ENCODE measurements at regions not wholly inside any gene's neighbourhood (a gene's known extent, or its start where the extent isn't known, plus 50 kb on each side); places are given as distances from the start of the nearest gene placed in this dataset.

DNA sequence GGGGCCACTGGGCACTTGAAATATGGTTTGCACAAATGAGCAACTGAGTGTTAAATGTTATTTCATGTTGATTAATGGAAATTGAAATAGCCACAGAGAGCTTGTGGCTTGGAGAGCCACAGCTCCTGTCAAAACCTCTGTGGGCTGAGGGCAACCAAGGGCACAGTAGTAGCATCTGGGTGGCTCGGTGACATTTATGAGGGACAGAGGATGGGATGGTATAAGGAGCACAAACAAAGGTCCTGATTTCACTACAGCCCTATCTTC, 215.9 kb downstream of the SOX9 start:
- H3K79me2 ChIP-seq (ENCODE audit: control insufficient read depth, insufficient read depth, low read length): no peaks in the 10 kb centered on the region
- H3K36me3 ChIP-seq (ENCODE audit: control insufficient read depth in 2 of 2, extremely low read depth in 1 of 2, insufficient read depth in 2 of 2, low read length in 2 of 2): no peaks in the 10 kb centered on the region
- no peaks in the 10 kb centered on the region for H3K9me1 ChIP-seq (replicated peaks; ENCODE audit: control insufficient read depth, extremely low read depth, insufficient read depth, low read length)
- no TSS peak for BruUV-seq (replicated peaks)
- no peak overlapping the region for H3K4me2 ChIP-seq (ENCODE audit: insufficient read depth, low read length)
- intact Hi-C loops (cut with micrococcal nuclease) (loop anchor here (5.0 to 10.0 kb wide), 2 partner anchors 56 to 1702 kb away; no protein-coding TSS in a partner anchor), dilution Hi-C loops (cut with MboI; ENCODE audit: extremely low pct_ligation_motif_present, low sequenced_read_pairs) (no loop called here)
- DNase-seq (ENCODE audit: low read depth, low spot score) (no peak), FAIRE-seq (no peak)
- no peak overlapping the region for H3K27ac ChIP-seq (ENCODE audit: insufficient read depth, low read depth, low read length)
- POLR2A ChIA-PET: no interaction called here
- H3K27me3 ChIP-seq (ENCODE audit: control insufficient read depth in 2 of 2, insufficient read depth in 2 of 2, low read length in 2 of 2): peaks cover 7 to 38% of the 10 kb centered on the region in 2 experiments
- CTCF ChIA-PET: no interaction called here
- no peak overlapping the region for H3K9ac ChIP-seq (replicated peaks; ENCODE audit: extremely low read depth, insufficient read depth, low read length)
- H3K9me3 ChIP-seq (replicated peaks; ENCODE audit: control insufficient read depth, insufficient read depth, low read length): no peaks in the 10 kb centered on the region
- no peaks in the 10 kb centered on the region for H4K20me1 ChIP-seq (replicated peaks; ENCODE audit: control insufficient read depth, extremely low read depth, insufficient read depth, low read length)
- H3K4me3 ChIP-seq (replicated peaks in 1 of 3; ENCODE audit: insufficient read depth in 1 of 3, low read depth in 1 of 3, low read length in 3 of 3): no peak overlapping the region
- no peak overlapping the region for H2AFZ ChIP-seq (ENCODE audit: low read depth, low read length)
- TF ChIP-seq JUN (IDR thresholded peaks at IDR 0.05; ENCODE audit: borderline replicate concordance, insufficient read depth, insufficient read length, low read depth): no peak
- TF ChIP-seq, protein P1, sequence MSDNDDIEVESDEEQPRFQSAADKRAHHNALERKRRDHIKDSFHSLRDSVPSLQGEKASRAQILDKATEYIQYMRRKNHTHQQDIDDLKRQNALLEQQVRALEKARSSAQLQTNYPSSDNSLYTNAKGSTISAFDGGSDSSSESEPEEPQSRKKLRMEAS (IDR thresholded peaks at IDR 0.05; ENCODE audit: insufficient read depth, insufficient read length): no peak
- TF ChIP-seq MYC (IDR thresholded peaks at IDR 0.05; ENCODE audit: low read depth, low read length): no peak
- TF ChIP-seq POLR2AphosphoS5 (IDR thresholded peaks at IDR 0.05; ENCODE audit: insufficient read depth, low read depth, low read length): no peak
- TF ChIP-seq GATA2 (IDR thresholded peaks at IDR 0.05; ENCODE audit: insufficient read depth, insufficient read length, low read depth, low read length): no peak
- no peak for TF ChIP-seq POLR2A (IDR thresholded peaks at IDR 0.05; ENCODE audit: low read depth, low read length)
- TF ChIP-seq, protein P2, sequence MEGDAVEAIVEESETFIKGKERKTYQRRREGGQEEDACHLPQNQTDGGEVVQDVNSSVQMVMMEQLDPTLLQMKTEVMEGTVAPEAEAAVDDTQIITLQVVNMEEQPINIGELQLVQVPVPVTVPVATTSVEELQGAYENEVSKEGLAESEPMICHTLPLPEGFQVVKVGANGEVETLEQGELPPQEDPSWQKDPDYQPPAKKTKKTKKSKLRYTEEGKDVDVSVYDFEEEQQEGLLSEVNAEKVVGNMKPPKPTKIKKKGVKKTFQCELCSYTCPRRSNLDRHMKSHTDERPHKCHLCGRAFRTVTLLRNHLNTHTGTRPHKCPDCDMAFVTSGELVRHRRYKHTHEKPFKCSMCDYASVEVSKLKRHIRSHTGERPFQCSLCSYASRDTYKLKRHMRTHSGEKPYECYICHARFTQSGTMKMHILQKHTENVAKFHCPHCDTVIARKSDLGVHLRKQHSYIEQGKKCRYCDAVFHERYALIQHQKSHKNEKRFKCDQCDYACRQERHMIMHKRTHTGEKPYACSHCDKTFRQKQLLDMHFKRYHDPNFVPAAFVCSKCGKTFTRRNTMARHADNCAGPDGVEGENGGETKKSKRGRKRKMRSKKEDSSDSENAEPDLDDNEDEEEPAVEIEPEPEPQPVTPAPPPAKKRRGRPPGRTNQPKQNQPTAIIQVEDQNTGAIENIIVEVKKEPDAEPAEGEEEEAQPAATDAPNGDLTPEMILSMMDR (IDR thresholded peaks at IDR 0.05; ENCODE audit: extremely low read depth in 1 of 2, insufficient read depth in 1 of 2, low read depth in 1 of 2, low read length in 2 of 2): no peak
- no peak for TF ChIP-seq FOS (IDR thresholded peaks at IDR 0.05; ENCODE audit: borderline replicate concordance, insufficient read depth, low read length)
- no peak for TF ChIP-seq EZH2 (IDR thresholded peaks at IDR 0.05; ENCODE audit: borderline replicate concordance, low read depth, low read length, severe bottlenecking)
- H3K4me1 ChIP-seq (ENCODE audit: control insufficient read depth, extremely low read depth, insufficient read depth, low read length): peaks cover 10% of the 10 kb centered on the region
